ENCODE measurements at regions not wholly inside any gene's neighbourhood (a gene's known extent, or its start where the extent isn't known, plus 50 kb on each side); places are given as distances from the start of the nearest gene placed in this dataset.

DNA sequence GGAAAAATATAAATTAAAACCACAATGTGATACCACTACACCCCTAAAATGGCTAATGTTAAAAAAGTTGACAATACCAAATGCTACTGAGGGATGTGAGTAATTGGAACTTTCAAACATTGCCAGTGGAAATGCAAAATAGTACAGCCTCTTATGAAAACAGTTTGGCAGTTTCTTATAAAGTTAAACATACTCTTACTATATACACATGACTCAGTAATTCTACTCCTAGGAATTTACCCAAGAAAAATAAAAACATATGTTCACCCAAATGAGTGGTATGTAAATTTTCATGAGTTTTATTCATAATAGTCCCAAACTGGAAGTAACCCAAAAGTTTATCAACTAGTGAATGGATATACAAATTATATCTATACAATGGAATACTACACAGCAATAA, 228.0 kb downstream of the CYP26B1 start:
- TF ChIP-seq, protein P1, sequence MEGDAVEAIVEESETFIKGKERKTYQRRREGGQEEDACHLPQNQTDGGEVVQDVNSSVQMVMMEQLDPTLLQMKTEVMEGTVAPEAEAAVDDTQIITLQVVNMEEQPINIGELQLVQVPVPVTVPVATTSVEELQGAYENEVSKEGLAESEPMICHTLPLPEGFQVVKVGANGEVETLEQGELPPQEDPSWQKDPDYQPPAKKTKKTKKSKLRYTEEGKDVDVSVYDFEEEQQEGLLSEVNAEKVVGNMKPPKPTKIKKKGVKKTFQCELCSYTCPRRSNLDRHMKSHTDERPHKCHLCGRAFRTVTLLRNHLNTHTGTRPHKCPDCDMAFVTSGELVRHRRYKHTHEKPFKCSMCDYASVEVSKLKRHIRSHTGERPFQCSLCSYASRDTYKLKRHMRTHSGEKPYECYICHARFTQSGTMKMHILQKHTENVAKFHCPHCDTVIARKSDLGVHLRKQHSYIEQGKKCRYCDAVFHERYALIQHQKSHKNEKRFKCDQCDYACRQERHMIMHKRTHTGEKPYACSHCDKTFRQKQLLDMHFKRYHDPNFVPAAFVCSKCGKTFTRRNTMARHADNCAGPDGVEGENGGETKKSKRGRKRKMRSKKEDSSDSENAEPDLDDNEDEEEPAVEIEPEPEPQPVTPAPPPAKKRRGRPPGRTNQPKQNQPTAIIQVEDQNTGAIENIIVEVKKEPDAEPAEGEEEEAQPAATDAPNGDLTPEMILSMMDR (IDR thresholded peaks at IDR 0.05): no peak
- TF ChIP-seq ZFX (IDR thresholded peaks at IDR 0.05; ENCODE audit: borderline replicate concordance): no peak
